ENCODE measurements at regions not wholly inside any gene's neighbourhood (a gene's known extent, or its start where the extent isn't known, plus 50 kb on each side); places are given as distances from the start of the nearest gene placed in this dataset.

DNA sequence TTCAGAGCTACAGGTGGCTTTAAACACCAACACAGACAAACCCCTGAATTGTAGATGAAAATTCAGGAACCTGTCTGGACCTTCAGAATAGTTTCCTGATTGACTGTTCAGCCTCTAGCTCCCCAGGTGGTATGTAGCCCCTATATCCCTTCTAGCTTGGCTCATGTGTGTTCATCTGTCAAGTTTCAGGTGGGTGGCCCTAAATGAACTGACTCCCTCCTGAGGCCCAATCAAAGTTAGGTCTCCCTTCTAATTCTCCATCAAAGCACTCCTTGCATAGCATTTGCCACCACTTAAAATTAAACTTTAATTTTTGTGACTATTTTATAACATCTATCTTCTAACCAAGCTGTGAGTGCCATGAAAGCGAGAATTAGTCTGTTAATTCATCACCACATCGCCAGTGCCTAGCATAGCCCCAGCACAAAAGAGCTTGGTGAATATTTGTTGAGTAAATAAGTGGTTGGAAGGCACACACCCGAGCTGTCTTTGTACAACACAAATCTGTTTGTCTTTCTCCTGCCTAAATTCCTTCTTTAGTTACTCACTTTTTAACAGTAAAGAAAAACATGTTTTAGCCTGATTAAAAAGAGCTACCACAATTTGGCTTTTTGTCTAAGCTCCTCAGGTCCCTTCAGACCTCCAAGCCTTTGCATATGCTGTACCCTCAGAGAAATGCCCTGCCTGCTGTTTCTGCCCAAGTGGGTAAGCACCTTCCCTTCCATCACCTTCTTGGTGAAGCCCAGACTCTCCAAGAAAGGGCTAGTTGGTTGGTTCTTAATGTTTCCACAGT, 138.1 kb upstream of the HMHB1 start (continued):
- TF ChIP-seq PHF20 (CRISPR knock-in tag; IDR thresholded peaks at IDR 0.05): no peak
- TF ChIP-seq ZNF674 (CRISPR knock-in tag; IDR thresholded peaks at IDR 0.05; ENCODE audit: low read depth): no peak
- no peak for TF ChIP-seq HOXA3 (CRISPR knock-in tag; IDR thresholded peaks at IDR 0.05)
- TF ChIP-seq ZNF607 (CRISPR knock-in tag; IDR thresholded peaks at IDR 0.05; ENCODE audit: borderline replicate concordance): no peak
- no peak for TF ChIP-seq RFXANK (CRISPR knock-in tag; IDR thresholded peaks at IDR 0.05)
- TF ChIP-seq FOXJ3 (CRISPR knock-in tag; IDR thresholded peaks at IDR 0.05; ENCODE audit: borderline replicate concordance): peak; percentile 61; the same call in 1 of the 2 replicates
- TF ChIP-seq, protein P1, sequence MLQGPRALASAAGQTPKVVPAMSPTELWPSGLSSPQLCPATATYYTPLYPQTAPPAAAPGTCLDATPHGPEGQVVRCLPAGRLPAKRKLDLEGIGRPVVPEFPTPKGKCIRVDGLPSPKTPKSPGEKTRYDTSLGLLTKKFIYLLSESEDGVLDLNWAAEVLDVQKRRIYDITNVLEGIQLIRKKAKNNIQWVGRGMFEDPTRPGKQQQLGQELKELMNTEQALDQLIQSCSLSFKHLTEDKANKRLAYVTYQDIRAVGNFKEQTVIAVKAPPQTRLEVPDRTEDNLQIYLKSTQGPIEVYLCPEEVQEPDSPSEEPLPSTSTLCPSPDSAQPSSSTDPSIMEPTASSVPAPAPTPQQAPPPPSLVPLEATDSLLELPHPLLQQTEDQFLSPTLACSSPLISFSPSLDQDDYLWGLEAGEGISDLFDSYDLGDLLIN (CRISPR knock-in tag; IDR thresholded peaks at IDR 0.05; ENCODE audit: borderline replicate concordance): no peak
- no peak for TF ChIP-seq ZNF24 (IDR thresholded peaks at IDR 0.05)
- TF ChIP-seq ZNF652 (CRISPR knock-in tag; IDR thresholded peaks at IDR 0.05; ENCODE audit: borderline replicate concordance, low read depth): no peak; the same call in 1 of the 2 replicates
- no peak for TF ChIP-seq CCAR2 (optimal IDR thresholded peaks at IDR 0.05; ENCODE audit: low read depth, low read length)
- no peak for TF ChIP-seq ZBTB44 (CRISPR knock-in tag; IDR thresholded peaks at IDR 0.05)
- TF ChIP-seq ZSCAN9 (CRISPR knock-in tag; IDR thresholded peaks at IDR 0.05; ENCODE audit: borderline replicate concordance): no peak
- no peak for TF ChIP-seq MATR3 (CRISPR knock-in tag; IDR thresholded peaks at IDR 0.05)
- TF ChIP-seq, protein P2, sequence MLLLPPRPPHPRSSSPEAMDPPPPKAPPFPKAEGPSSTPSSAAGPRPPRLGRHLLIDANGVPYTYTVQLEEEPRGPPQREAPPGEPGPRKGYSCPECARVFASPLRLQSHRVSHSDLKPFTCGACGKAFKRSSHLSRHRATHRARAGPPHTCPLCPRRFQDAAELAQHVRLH (CRISPR knock-in tag; IDR thresholded peaks at IDR 0.05; ENCODE audit: borderline replicate concordance, low read depth): no peak
- TF ChIP-seq, protein P3, sequence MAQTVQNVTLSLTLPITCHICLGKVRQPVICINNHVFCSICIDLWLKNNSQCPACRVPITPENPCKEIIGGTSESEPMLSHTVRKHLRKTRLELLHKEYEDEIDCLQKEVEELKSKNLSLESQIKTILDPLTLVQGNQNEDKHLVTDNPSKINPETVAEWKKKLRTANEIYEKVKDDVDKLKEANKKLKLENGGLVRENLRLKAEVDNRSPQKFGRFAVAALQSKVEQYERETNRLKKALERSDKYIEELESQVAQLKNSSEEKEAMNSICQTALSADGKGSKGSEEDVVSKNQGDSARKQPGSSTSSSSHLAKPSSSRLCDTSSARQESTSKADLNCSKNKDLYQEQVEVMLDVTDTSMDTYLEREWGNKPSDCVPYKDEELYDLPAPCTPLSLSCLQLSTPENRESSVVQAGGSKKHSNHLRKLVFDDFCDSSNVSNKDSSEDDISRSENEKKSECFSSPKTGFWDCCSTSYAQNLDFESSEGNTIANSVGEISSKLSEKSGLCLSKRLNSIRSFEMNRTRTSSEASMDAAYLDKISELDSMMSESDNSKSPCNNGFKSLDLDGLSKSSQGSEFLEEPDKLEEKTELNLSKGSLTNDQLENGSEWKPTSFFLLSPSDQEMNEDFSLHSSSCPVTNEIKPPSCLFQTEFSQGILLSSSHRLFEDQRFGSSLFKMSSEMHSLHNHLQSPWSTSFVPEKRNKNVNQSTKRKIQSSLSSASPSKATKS (CRISPR knock-in tag; IDR thresholded peaks at IDR 0.05): no peak
- no peak for TF ChIP-seq ZNF34 (CRISPR knock-in tag; IDR thresholded peaks at IDR 0.05; ENCODE audit: borderline replicate concordance)
- TF ChIP-seq, protein P4, sequence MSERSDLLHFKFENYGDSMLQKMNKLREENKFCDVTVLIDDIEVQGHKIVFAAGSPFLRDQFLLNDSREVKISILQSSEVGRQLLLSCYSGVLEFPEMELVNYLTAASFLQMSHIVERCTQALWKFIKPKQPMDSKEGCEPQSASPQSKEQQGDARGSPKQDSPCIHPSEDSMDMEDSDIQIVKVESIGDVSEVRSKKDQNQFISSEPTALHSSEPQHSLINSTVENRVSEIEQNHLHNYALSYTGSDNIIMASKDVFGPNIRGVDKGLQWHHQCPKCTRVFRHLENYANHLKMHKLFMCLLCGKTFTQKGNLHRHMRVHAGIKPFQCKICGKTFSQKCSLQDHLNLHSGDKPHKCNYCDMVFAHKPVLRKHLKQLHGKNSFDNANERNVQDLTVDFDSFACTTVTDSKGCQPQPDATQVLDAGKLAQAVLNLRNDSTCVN (CRISPR knock-in tag; IDR thresholded peaks at IDR 0.05; ENCODE audit: borderline replicate concordance): no peak
- TF ChIP-seq ZNF180 (CRISPR knock-in tag; IDR thresholded peaks at IDR 0.05; ENCODE audit: borderline replicate concordance, low read depth): no peak
- TF ChIP-seq JUNB (CRISPR knock-in tag; IDR thresholded peaks at IDR 0.05; ENCODE audit: borderline replicate concordance): peak; percentile 72; the same call in 1 of the 2 replicates
- no peak for TF ChIP-seq ZNF883 (CRISPR knock-in tag; IDR thresholded peaks at IDR 0.05; ENCODE audit: not compliant biosample characterization)
- TF ChIP-seq NFIC (IDR thresholded peaks at IDR 0.05; ENCODE audit: low read length): peak; percentile 80; the same call in 1 of the 2 replicates
- TF ChIP-seq GLI4 (CRISPR knock-in tag; IDR thresholded peaks at IDR 0.05; ENCODE audit: borderline replicate concordance): no peak
- TF ChIP-seq EP300 (IDR thresholded peaks at IDR 0.05; ENCODE audit: low read depth in 2 of 2, low read length in 2 of 2): peak in 1 of 2 experiments; percentile 84; a peak in 2 of 4 replicates
- TF ChIP-seq EP300 (CRISPR knock-in tag; IDR thresholded peaks at IDR 0.05; ENCODE audit: borderline replicate concordance): no peak; the same call in 1 of the 2 replicates

All from HepG2 (cell line).